Esophagus (tissue), 2 donors: ENCODE measurements at regions not wholly inside any gene's neighbourhood (a gene's known extent, or its start where the extent isn't known, plus 50 kb on each side); places are given as distances from the start of the nearest gene placed in this dataset.

Source experiments
- H3K27ac ChIP-seq, 2 donors: one replicate each; pipeline ENCODE4 v1.5.1; 2013; ENCODE audit warnings: low read depth in 2 of 2, mild to moderate bottlenecking in 2 of 2, inconsistent platforms in 1 of 2, low read length in 1 of 2, moderate library complexity in 1 of 2
- H3K27me3 ChIP-seq, 2 donors: one replicate each; pipeline ENCODE4 v1.6.1; 2013; ENCODE audit warnings: low read length in 2 of 2, control low read depth in 1 of 2, mild to moderate bottlenecking in 1 of 2; ENCODE audit not compliant: insufficient read depth in 2 of 2, control insufficient read depth in 1 of 2
- H3K36me3 ChIP-seq, 2 donors: one replicate each; pipeline ENCODE4 v1.6.1; 2013; ENCODE audit warnings: low read length in 1 of 2; ENCODE audit not compliant: control insufficient read depth in 2 of 2, insufficient read depth in 2 of 2
- H3K4me1 ChIP-seq, 2 donors: one replicate each; pipeline ENCODE4 v1.6.1; 2013; ENCODE audit warnings: low read length in 1 of 2; ENCODE audit not compliant: control insufficient read depth in 2 of 2, insufficient read depth in 2 of 2
- H3K4me3 ChIP-seq, 2 donors: one replicate each; pipeline ENCODE4 v1.5.1; 2013; ENCODE audit warnings: low read length in 2 of 2, mild to moderate bottlenecking in 2 of 2, low read depth in 1 of 2, moderate library complexity in 1 of 2
- H3K9me3 ChIP-seq, 2 donors: one replicate each; pipeline ENCODE4 v1.6.1; 2013; ENCODE audit warnings: mild to moderate bottlenecking in 2 of 2, low read depth in 1 of 2, low read length in 1 of 2, moderate library complexity in 1 of 2; ENCODE audit not compliant: control insufficient read depth in 2 of 2, insufficient read depth in 1 of 2
- WGBS, 2 donors: extraction: QIAGEN DNeasy Blood & Tissue Kit; methylation state at CpG; one replicate each; pipeline ENCODE4 v1.1.7; 2013; 5-methylcytosine and 5-hydroxymethylcytosine counted together
- donor health status: healthy with polysubstance abuse.
- donor health status: Bipolar disorder and iron deficiency.

GRCh38 chr22:27329131-27329850, 472.3 kb downstream of the MN1 start:
- peaks cover 0 to 2% of the 10 kb centered on the region in 2 donors for H3K9me3 ChIP-seq
- WGBS, 2 donors, result 39 to 48% methylated on average over 13 of the region's 13 CpGs
- H3K27ac ChIP-seq, result no peak overlapping the region
- H3K4me3 ChIP-seq, result no peak overlapping the region
- H3K4me1 ChIP-seq, result peaks cover 0 to 4% of the 10 kb centered on the region in 2 donors
- no peaks in the 10 kb centered on the region for H3K36me3 ChIP-seq
- H3K27me3 ChIP-seq, result peaks cover 0 to 2% of the 10 kb centered on the region in 2 donors

- Histone ChIP-seq H3K4me3 (no peak overlapping the region), H3K4me1 (peaks cover 0 to 4% of the 10 kb centered on the region in 2 donors), H3K36me3 (no peaks in the 10 kb centered on the region), H3K27me3 (peaks cover 0 to 2% of the 10 kb centered on the region in 2 donors), H3K27ac (no peak overlapping the region), H3K9me3 (peaks cover 0 to 2% of the 10 kb centered on the region in 2 donors)
- WGBS, 2 donors, result 60 to 71% methylated on average over 3 of the region's 3 CpGs
Measured at GRCh38 chr22:27329966-27330645, 471.4 kb downstream of the MN1 start.

DNA sequence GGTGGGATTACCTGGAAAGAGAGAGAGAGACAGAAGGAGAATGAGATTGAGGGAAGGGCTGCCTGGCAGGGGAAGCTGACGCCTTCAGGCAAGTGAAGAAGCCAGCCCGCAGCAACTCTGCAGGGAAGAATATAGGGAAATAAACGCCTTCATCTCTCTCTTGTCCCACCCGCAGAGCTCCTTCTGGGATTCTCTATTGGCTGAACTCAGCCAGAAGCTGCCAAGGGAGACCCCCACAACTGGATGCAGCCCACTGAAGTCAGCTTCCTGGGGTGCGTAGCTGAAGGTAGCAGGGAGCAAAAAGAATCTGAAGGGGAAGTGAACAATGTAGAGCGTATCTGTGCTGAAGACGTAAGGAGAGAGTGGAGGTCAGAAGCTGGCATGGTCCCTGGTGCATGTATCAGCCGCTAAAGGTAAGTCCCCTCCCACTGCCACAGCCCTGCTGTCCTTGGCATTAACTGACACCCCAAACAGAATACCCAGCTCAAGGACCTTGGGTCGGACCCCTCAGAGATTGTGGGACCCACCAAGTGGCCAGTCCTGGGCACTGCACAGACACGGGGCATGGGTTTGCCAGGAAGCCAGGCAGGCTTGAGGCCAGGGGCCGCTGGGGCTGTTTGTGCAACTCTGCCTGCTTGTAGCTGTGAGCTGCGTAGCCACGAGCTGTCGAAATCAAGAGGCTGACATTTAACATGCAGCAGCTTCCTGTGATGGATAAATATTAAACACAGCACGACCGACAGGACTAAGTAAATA, 469.9 kb downstream of the MN1 start:
- no peak overlapping the region for H3K4me3 ChIP-seq
- peaks cover 0 to 2% of the 10 kb centered on the region in 2 donors for H3K27me3 ChIP-seq
- H3K27ac ChIP-seq, result no peak overlapping the region
- peaks cover 0 to 4% of the 10 kb centered on the region in 2 donors for H3K4me1 ChIP-seq
- WGBS, 2 donors, result 33 to 41% methylated on average over 16 of the region's 16 CpGs
- H3K9me3 ChIP-seq, result peaks cover 0 to 2% of the 10 kb centered on the region in 2 donors
- no peaks in the 10 kb centered on the region for H3K36me3 ChIP-seq

- no peaks in the 10 kb centered on the region for H3K27me3 ChIP-seq
- no peak overlapping the region for H3K27ac ChIP-seq
- H3K36me3 ChIP-seq, result no peaks in the 10 kb centered on the region
- no peak overlapping the region for H3K4me3 ChIP-seq
- 61 to 70% methylated on average over 3 of the region's 3 CpGs for WGBS, 2 donors
- peaks cover 0 to 2% of the 10 kb centered on the region in 2 donors for H3K9me3 ChIP-seq
- peaks cover 0 to 4% of the 10 kb centered on the region in 2 donors for H3K4me1 ChIP-seq
Measured at GRCh38 chr22:27335102-27335660, 466.4 kb downstream of the MN1 start.

DNA sequence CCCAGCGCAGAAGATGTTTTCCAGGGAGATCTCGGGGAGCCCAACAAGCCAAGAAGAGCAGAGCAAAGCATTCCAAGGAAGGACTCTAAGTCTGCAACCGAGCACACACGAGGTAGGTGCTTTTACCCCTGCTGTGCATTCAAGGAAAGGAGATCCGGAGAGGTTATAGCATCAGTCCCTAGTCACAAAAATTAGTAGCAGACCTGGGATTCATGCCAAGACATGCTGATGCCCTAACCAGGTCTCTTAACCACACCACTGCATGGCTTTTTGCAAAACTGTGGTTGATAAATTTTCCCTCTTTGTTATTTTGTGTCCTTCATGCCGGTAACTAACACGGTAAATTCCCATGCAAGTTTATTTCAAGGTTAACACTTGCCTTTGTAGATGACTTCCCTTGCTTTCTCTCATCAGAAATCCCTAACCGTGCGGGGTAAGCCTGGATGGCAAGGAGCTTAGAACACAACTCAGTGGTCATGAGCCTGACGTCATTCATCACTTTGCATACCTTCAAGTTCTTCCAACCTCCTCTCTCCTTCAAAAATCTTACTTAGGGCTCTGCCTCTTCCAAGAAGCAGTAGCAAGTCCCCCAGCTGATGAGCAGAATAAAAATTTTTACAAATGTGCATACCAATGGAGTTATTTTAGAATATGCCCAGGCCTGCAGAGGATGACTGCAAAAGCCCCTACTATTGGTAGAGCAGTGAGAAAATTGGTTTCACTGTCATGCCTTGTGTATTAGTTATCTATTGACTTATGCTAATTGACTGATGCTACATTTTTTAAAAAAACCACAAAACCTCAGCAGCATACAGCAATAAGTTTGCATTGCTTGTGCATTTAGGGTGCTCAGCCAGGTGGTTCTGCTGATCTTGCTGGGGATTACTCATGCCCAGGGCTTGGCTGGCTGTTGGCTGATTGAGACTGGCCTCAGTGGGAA, 465.1 kb downstream of the MN1 start:
- Histone ChIP-seq H3K36me3 (no peaks in the 10 kb centered on the region), H3K4me1 (peaks cover 0 to 4% of the 10 kb centered on the region in 2 donors), H3K9me3 (peaks cover 0 to 2% of the 10 kb centered on the region in 2 donors), H3K4me3 (no peak overlapping the region), H3K27ac (no peak overlapping the region), H3K27me3 (no peaks in the 10 kb centered on the region)
- 69 to 73% methylated on average over 10 of the region's 10 CpGs for WGBS, 2 donors

DNA sequence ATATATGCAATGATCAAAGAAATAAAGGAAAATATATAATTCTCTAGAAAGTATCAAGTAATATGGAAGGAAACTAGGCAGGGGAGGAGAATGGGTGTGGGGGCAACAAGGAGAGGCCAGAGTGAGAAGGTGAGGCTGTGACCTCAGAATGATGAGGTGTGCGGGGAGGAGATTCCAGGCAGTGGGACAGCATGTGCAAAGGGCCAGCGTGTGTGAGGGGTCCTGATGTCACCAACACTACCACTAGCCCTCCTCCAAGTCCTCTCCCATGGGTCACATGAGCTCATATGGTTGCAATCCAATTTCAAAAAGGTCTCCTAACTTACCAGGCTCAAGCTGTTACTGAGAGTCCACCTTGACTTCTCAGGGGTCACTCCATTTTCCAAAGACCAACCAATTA, 463.9 kb downstream of the MN1 start:
- no peak overlapping the region for H3K4me3 ChIP-seq
- no peaks in the 10 kb centered on the region for H3K27me3 ChIP-seq
- H3K9me3 ChIP-seq, result peaks cover 0 to 2% of the 10 kb centered on the region in 2 donors
- H3K4me1 ChIP-seq, result no peaks in the 10 kb centered on the region
- no peak overlapping the region for H3K27ac ChIP-seq
- no peaks in the 10 kb centered on the region for H3K36me3 ChIP-seq
- 90 to 93% methylated on average over 2 of the region's 2 CpGs for WGBS, 2 donors

DNA sequence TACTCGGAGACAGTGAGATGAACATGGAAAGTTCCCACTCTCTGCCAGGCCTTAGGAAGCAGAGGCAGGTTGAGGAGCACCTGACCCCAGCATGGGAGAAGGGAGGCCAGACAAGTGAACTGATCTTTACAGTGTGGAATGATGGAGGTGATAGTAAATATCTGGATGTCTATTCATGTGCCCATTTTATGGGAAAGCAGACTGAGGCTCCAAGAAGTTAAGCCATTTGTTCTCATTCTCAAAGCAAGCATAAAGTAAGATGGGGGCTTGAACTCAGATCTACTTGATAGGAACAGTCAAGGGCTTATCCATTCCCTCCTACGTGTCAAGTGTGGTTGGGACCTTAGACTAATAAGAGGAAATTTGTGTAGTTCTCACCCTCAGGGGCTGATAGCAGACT, 461.5 kb downstream of the MN1 start:
- WGBS, 2 donors, result 82 to 87% methylated on average over 2 of the region's 2 CpGs

GRCh38 chr22:27344546-27344945, 457.0 kb downstream of the MN1 start:
- Histone ChIP-seq H3K36me3 (no peaks in the 10 kb centered on the region), H3K27ac (no peak overlapping the region), H3K9me3 (no peaks in the 10 kb centered on the region), H3K4me1 (no peaks in the 10 kb centered on the region), H3K4me3 (no peak overlapping the region), H3K27me3 (no peaks in the 10 kb centered on the region)
- 75 to 92% methylated on average over 1 of the region's 1 CpG for WGBS, 2 donors

More for the DNA sequence above, 461.5 kb downstream of the MN1 start:
- Histone ChIP-seq H3K4me1 (no peaks in the 10 kb centered on the region), H3K4me3 (no peak overlapping the region), H3K27ac (no peak overlapping the region), H3K36me3 (no peaks in the 10 kb centered on the region), H3K9me3 (no peaks in the 10 kb centered on the region), H3K27me3 (no peaks in the 10 kb centered on the region)
